Psoas muscle (tissue), 7 donors: ENCODE measurements at regions not wholly inside any gene's neighbourhood (a gene's known extent, or its start where the extent isn't known, plus 50 kb on each side); places are given as distances from the start of the nearest gene placed in this dataset.

Experiments used
- ATAC-seq, 4 donors: fragments of 200-7000 bp; cut with Tn5 transposase; one replicate each; pipeline ENCODE4 v1.9.1; 2020; ENCODE audit warnings: moderate library complexity in 3 of 4, mild to moderate bottlenecking in 2 of 4
- DNase-seq, 2 donors: peaks; one replicate each; pipeline ENCODE4 v3.0.0-alpha.2; 2020
- H3K27ac ChIP-seq: fragments of 200-600 bp; one replicate; pipeline ENCODE4 v1.8.0; 2022
- H3K27me3 ChIP-seq, 3 donors: fragments of 200-600 bp in 1 of 3; one replicate each; pipeline versions ENCODE4 v1.6.1 to v1.8.0; 2013 to 2022; ENCODE audit warnings: low read length in 2 of 3, mild to moderate bottlenecking in 2 of 3, moderate library complexity in 1 of 3; ENCODE audit not compliant: insufficient read depth in 3 of 3
- H3K36me3 ChIP-seq, 2 donors: fragments of 200-600 bp in 1 of 2; one replicate each; pipeline versions ENCODE4 v1.6.1 to v1.8.0; 2013 to 2022; ENCODE audit warnings: low read depth in 1 of 2, mild to moderate bottlenecking in 1 of 2, moderate library complexity in 1 of 2; ENCODE audit not compliant: insufficient read depth in 1 of 2
- H3K4me1 ChIP-seq: fragments of 200-600 bp; one replicate; pipeline ENCODE4 v1.8.0; 2022
- H3K4me3 ChIP-seq: fragments of 200-600 bp; one replicate; pipeline ENCODE4 v1.8.0; 2022; ENCODE audit warnings: mild to moderate bottlenecking
- H3K9me3 ChIP-seq: fragments of 200-600 bp; one replicate; pipeline ENCODE4 v1.8.0; 2022
- CTCF ChIP-seq: fragments of 200-600 bp; IDR thresholded peaks from one replicate; pipeline ENCODE4 v1.8.0; 2022; ENCODE audit warnings: antibody characterized with exemption
- WGBS, 3 donors: extraction: QIAGEN DNeasy Blood & Tissue Kit; methylation state at CpG; one replicate each; pipeline versions ENCODE4 v1.1.6 to v1.1.7; 2013; 5-methylcytosine and 5-hydroxymethylcytosine counted together
- intact Hi-C, 2 donors: fragments of 100-400 bp; cut with DNase I; formaldehyde crosslinking; loops; one replicate each; pipeline versions ENCODE4 v1.11.0 to v1.14.2; 2022
- donor health status: healthy with polysubstance abuse.
- donor health status: DM: no; HTN: no; CAD: no; lungs with moderate emphysema.
- donor health status: Bipolar disorder and iron deficiency.
- donor health status: healthy.
- donor health status: DM: yes; HTN: yes; CAD: no.
- donor health status: DM: no; HTN: no; CAD: no.
- donor health status: DM: yes; HTN: yes; CAD: no.

- H3K27me3 ChIP-seq = no peaks in the 10 kb centered on the region
- no peak overlapping the region for H3K4me3 ChIP-seq
- no peak for TF ChIP-seq CTCF
- no peaks in the 10 kb centered on the region for H3K4me1 ChIP-seq
- H3K36me3 ChIP-seq = no peaks in the 10 kb centered on the region
- H3K9me3 ChIP-seq = no peaks in the 10 kb centered on the region
- intact Hi-C loops = no loop called here
- H3K27ac ChIP-seq = no peak overlapping the region
- ATAC-seq (no peak), DNase-seq (no peak)
- WGBS, 3 donors = 89 to 94% (median 90%) methylated on average over 4 of the region's 4 CpGs
Observed at GRCh38 chr5:164359260-164360255, 854.1 kb downstream of the MAT2B start.

- intact Hi-C loops = no loop called here
- Histone ChIP-seq H3K27ac (no peak overlapping the region), H3K4me3 (no peak overlapping the region), H3K9me3 (no peaks in the 10 kb centered on the region), H3K36me3 (no peaks in the 10 kb centered on the region), H3K27me3 (no peaks in the 10 kb centered on the region), H3K4me1 (no peaks in the 10 kb centered on the region)
- no peak for DNase-seq
- no peak for TF ChIP-seq CTCF
- WGBS, 3 donors = 61 to 68% (median 63%) methylated on average over 4 of the region's 4 CpGs
- no peak for ATAC-seq
Observed at GRCh38 chr5:164360589-164360988, 855.2 kb downstream of the MAT2B start.

GRCh38 chr5:164361986-164362385, 856.6 kb downstream of the MAT2B start:
- no peak for ATAC-seq

GRCh38 chr5:164362835-164363234, 857.4 kb downstream of the MAT2B start:
- intact Hi-C loops = no loop called here
- Histone ChIP-seq H3K27me3 (no peaks in the 10 kb centered on the region), H3K4me1 (no peaks in the 10 kb centered on the region), H3K36me3 (no peaks in the 10 kb centered on the region), H3K9me3 (no peaks in the 10 kb centered on the region), H3K27ac (no peak overlapping the region), H3K4me3 (no peak overlapping the region)
- DNase-seq (no peak), ATAC-seq (no peak)
- no peak for TF ChIP-seq CTCF

More at GRCh38 chr5:164361986-164362385, 856.6 kb downstream of the MAT2B start:
- intact Hi-C loops = no loop called here
- WGBS, 3 donors = 24 to 33% (median 25%) methylated on average over 5 of the region's 5 CpGs
- Histone ChIP-seq H3K27ac (no peak overlapping the region), H3K9me3 (no peaks in the 10 kb centered on the region), H3K4me3 (no peak overlapping the region), H3K27me3 (no peaks in the 10 kb centered on the region), H3K4me1 (no peaks in the 10 kb centered on the region), H3K36me3 (no peaks in the 10 kb centered on the region)
- DNase-seq = no peak
- TF ChIP-seq CTCF = no peak
